HepG2 (cell line): ENCODE measurements at regions not wholly inside any gene's neighbourhood (a gene's known extent, or its start where the extent isn't known, plus 50 kb on each side); places are given as distances from the start of the nearest gene placed in this dataset.

Source experiments
- ATAC-seq: fragments of 200-7000 bp; cut with Tn5 transposase; 3 replicates; pipeline ENCODE4 v1.9.1; 2020; ENCODE audit warnings: mild to moderate bottlenecking, moderate library complexity
- BruUV-seq: library from RNA; stranded (reverse); fragments of 400-500 nt; replicated peaks from 2 replicates; lab custom pipeline; 2021; lab: Mats Ljungman, UMichigan
- CTCF ChIA-PET: fragments of 300-600 bp; formaldehyde crosslinking; extraction: SDS; loops from one replicate; lab custom pipeline; 2021; ENCODE audit warnings: low total read pairs, inconsistent platforms, low intra/inter-chr PET ratio; lab: Yijun Ruan, JAX
- POLR2A ChIA-PET: fragments of 350-600 bp; sonication (Branson Sonifier 250); formaldehyde crosslinking; loops from one replicate; lab custom pipeline; 2020; ENCODE audit warnings: antibody characterized with exemption, inconsistent platforms; lab: Yijun Ruan, JAX
- DNase-seq: peaks from one replicate; pipeline ENCODE4 v3.0.0-alpha.2; 2015; ENCODE audit warnings: low spot score
- FAIRE-seq: peaks from 3 replicates; lab custom pipeline; 2011; peaks lifted over from hg19 to GRCh38; lab: Jason Lieb, UNC
- H2AFZ ChIP-seq: one replicate; pipeline ENCODE4 v1.6.1; 2011; ENCODE audit warnings: low read length, inconsistent platforms
- H3K27ac ChIP-seq: fragments of 300-600 bp; 3 replicates; pipeline ENCODE4 v1.8.0; 2011; ENCODE audit warnings: mixed run types, mild to moderate bottlenecking, mixed read lengths, low read length, inconsistent platforms; ENCODE audit not compliant: insufficient read depth; ENCODE audit errors: extremely low read length
- H3K27me3 ChIP-seq, 2 experiments: fragments of 200-600 bp in 1 of 2; 2 replicates in 1 of 2; 3 replicates in 1 of 2; pipeline versions ENCODE4 v1.6.0 to v1.8.0; 2011; ENCODE audit warnings: low read length in 2 of 2, mild to moderate bottlenecking in 2 of 2, moderate library complexity in 2 of 2, inconsistent platforms in 1 of 2; ENCODE audit not compliant: insufficient read depth in 2 of 2, control insufficient read depth in 1 of 2
- H3K36me3 ChIP-seq, 2 experiments: fragments of 200-600 bp in 1 of 2; replicated peaks in 1 of 2; 2 replicates in 1 of 2; 3 replicates in 1 of 2; pipeline versions ENCODE4 v1.5.1 to v1.8.0; 2011; ENCODE audit warnings: low read length in 2 of 2, inconsistent platforms in 1 of 2; ENCODE audit not compliant: insufficient read depth in 2 of 2, control insufficient read depth in 1 of 2
- H3K4me1 ChIP-seq: 2 replicates; pipeline ENCODE4 v1.5.1; 2012; ENCODE audit warnings: low read length, inconsistent platforms; ENCODE audit not compliant: insufficient read depth
- H3K4me2 ChIP-seq: 2 replicates; pipeline ENCODE4 v1.6.0; 2011; ENCODE audit warnings: low read depth, low read length, inconsistent platforms
- H3K4me3 ChIP-seq, 3 experiments: fragments of 200-600 bp in 1 of 3; sonication (generic), shearing (Covaris generic) in 1 of 3; replicated peaks in 1 of 3; 2 replicates each; pipeline ENCODE4 v1.5.1; 2011 to 2016; ENCODE audit warnings: low read length in 3 of 3, inconsistent platforms in 2 of 3, low read depth in 2 of 3, mild to moderate bottlenecking in 2 of 3, control low read depth in 1 of 3, mixed read lengths in 1 of 3; ENCODE audit not compliant: insufficient read depth in 1 of 3
- H3K79me2 ChIP-seq: one replicate; pipeline ENCODE4 v1.6.1; 2011; ENCODE audit warnings: low read length, inconsistent platforms; ENCODE audit not compliant: insufficient read depth
- H3K9ac ChIP-seq: 2 replicates; pipeline ENCODE4 v1.6.0; 2011; ENCODE audit warnings: mild to moderate bottlenecking, low read depth, low read length, inconsistent platforms; ENCODE audit not compliant: insufficient read depth
- H3K9me3 ChIP-seq: 2 replicates; pipeline ENCODE4 v1.5.1; 2012; ENCODE audit warnings: mild to moderate bottlenecking, low read length
- H4K20me1 ChIP-seq: 2 replicates; pipeline ENCODE4 v1.6.0; 2011; ENCODE audit warnings: inconsistent platforms, mild to moderate bottlenecking, low read length, moderate library complexity; ENCODE audit not compliant: insufficient read depth
- BCL6 ChIP-seq: IDR thresholded peaks from 2 replicates; pipeline ENCODE4 v1.6.1; 2016; ENCODE audit warnings: missing genetic modification reagents, missing compliant biosample characterization
- FIP1L1 ChIP-seq: fragments of 200-400 bp; formaldehyde crosslinking; IDR thresholded peaks from 2 replicates; pipeline ENCODE4 v1.6.1; 2018; ENCODE audit warnings: low read depth, mild to moderate bottlenecking, low read length, moderate library complexity, borderline replicate concordance; ENCODE audit not compliant: insufficient read depth
- HIVEP1 ChIP-seq: sonication (generic); formaldehyde crosslinking; IDR thresholded peaks from 2 replicates; pipeline ENCODE4 v1.4.0; 2020; ENCODE audit warnings: mild to moderate bottlenecking, missing genetic modification reagents
- KDM4B ChIP-seq: sonication (generic); formaldehyde crosslinking; IDR thresholded peaks from 2 replicates; pipeline ENCODE4 v1.4.0; 2020; ENCODE audit warnings: missing genetic modification reagents
- LRRFIP1 ChIP-seq: sonication (generic); formaldehyde crosslinking; conservative IDR thresholded peaks from 2 replicates; pipeline ENCODE4 v1.4.0; 2020; ENCODE audit warnings: missing genetic modification reagents
- MLLT10 ChIP-seq: sonication (generic); formaldehyde crosslinking; IDR thresholded peaks from 2 replicates; pipeline ENCODE4 v1.4.0; 2020; ENCODE audit warnings: missing genetic modification reagents
- MYPOP ChIP-seq: sonication (generic); formaldehyde crosslinking; IDR thresholded peaks from 2 replicates; pipeline ENCODE4 v1.8.1; 2023; ENCODE audit warnings: mild to moderate bottlenecking, moderate library complexity, missing genetic modification reagents
- PHF21A ChIP-seq: sonication (generic); formaldehyde crosslinking; IDR thresholded peaks from 2 replicates; pipeline ENCODE4 v1.5.0; 2020; ENCODE audit warnings: mild to moderate bottlenecking, missing genetic modification reagents
- RBM39 ChIP-seq: fragments of 200-400 bp; formaldehyde crosslinking; IDR thresholded peaks from one replicate; pipeline ENCODE4 v1.6.1; 2018; ENCODE audit warnings: antibody characterized with exemption, mild to moderate bottlenecking, low read depth, low read length; ENCODE audit not compliant: poor library complexity, severe bottlenecking
- SETDB1 ChIP-seq: sonication (generic); formaldehyde crosslinking; IDR thresholded peaks from 2 replicates; pipeline ENCODE4 v1.5.1; 2020; ENCODE audit warnings: missing genetic modification reagents, mild to moderate bottlenecking, borderline replicate concordance
- STAG1 ChIP-seq: sonication (generic); formaldehyde crosslinking; IDR thresholded peaks from 2 replicates; pipeline ENCODE4 v1.4.0; 2020; ENCODE audit warnings: missing genetic modification reagents
- TBP ChIP-seq: sonication (generic); formaldehyde crosslinking; IDR thresholded peaks from 2 replicates; pipeline ENCODE4 v1.5.0; 2020; ENCODE audit warnings: missing genetic modification reagents
- THAP11 ChIP-seq: IDR thresholded peaks from 2 replicates; pipeline ENCODE4 v1.6.1; 2016; ENCODE audit warnings: missing biosample characterization, missing genetic modification reagents
- WIZ ChIP-seq: sonication (generic); formaldehyde crosslinking; IDR thresholded peaks from 2 replicates; pipeline ENCODE4 v1.5.1; 2020; ENCODE audit warnings: mild to moderate bottlenecking, missing genetic modification reagents
- XRCC5 ChIP-seq: fragments of 200-400 bp; formaldehyde crosslinking; optimal IDR thresholded peaks from 2 replicates; pipeline ENCODE3; 2017; ENCODE audit warnings: mild to moderate bottlenecking, low read length
- ZFP90 ChIP-seq: sonication (generic); formaldehyde crosslinking; IDR thresholded peaks from 2 replicates; pipeline ENCODE4 v1.8.0; 2022; ENCODE audit warnings: missing genetic modification reagents, mild to moderate bottlenecking, inconsistent platforms, borderline replicate concordance
- ZNF460 ChIP-seq: sonication (generic); formaldehyde crosslinking; IDR thresholded peaks from 2 replicates; pipeline ENCODE4 v1.5.1; 2020; ENCODE audit warnings: missing genetic modification reagents, mild to moderate bottlenecking, borderline replicate concordance
- ZNF550 ChIP-seq: sonication (generic); formaldehyde crosslinking; IDR thresholded peaks from 2 replicates; pipeline ENCODE4 v1.4.0; 2020; ENCODE audit warnings: mild to moderate bottlenecking, missing genetic modification reagents, borderline replicate concordance
- ZNF572 ChIP-seq: sonication (generic); formaldehyde crosslinking; IDR thresholded peaks from 2 replicates; pipeline ENCODE4 v1.5.1; 2020; ENCODE audit warnings: mild to moderate bottlenecking, missing genetic modification reagents
- ZNF577 ChIP-seq: sonication (generic); formaldehyde crosslinking; IDR thresholded peaks from 2 replicates; pipeline ENCODE4 v1.4.0; 2020; ENCODE audit warnings: mild to moderate bottlenecking, low read depth, missing genetic modification reagents, borderline replicate concordance
- ZNF615 ChIP-seq: sonication (generic); formaldehyde crosslinking; IDR thresholded peaks from 2 replicates; pipeline ENCODE4 v1.5.0; 2020; ENCODE audit warnings: mild to moderate bottlenecking, missing genetic modification reagents, borderline replicate concordance
- ZNF703 ChIP-seq: sonication (generic); formaldehyde crosslinking; IDR thresholded peaks from 2 replicates; pipeline ENCODE4 v1.5.1; 2020; ENCODE audit warnings: missing genetic modification reagents, mild to moderate bottlenecking, moderate library complexity, borderline replicate concordance
- ZZZ3 ChIP-seq: sonication (generic); formaldehyde crosslinking; IDR thresholded peaks from 2 replicates; pipeline ENCODE4 v1.4.0; 2020; ENCODE audit warnings: missing genetic modification reagents, mild to moderate bottlenecking, borderline replicate concordance
- WGBS: methylation state at CpG from one replicate; pipeline ENCODE4 v1.1.6; 2017; ENCODE audit warnings: low lambda C conversion rate; 5-methylcytosine and 5-hydroxymethylcytosine counted together
- in situ Hi-C: cut with HindIII; loops from 2 replicates; pipeline ENCODE4 v1.10.0; 2017; ENCODE audit warnings: low pct_unique_long_range_greater_than_20kb; ENCODE audit not compliant: extremely low pct_ligation_motif_present
- intact Hi-C: fragments of 100-400 bp; cut with micrococcal nuclease; formaldehyde crosslinking; loops from one replicate; pipeline ENCODE4 v1.10.0; 2022; ENCODE audit not compliant: unreplicated experiment

GRCh38 chr5:15234911-15235310 lies 265.1 kb upstream of the FBXL7 start (continued):
- no peak for TF ChIP-seq ZNF703 (CRISPR knock-in tag)
- TF ChIP-seq MYPOP (CRISPR knock-in tag): no peak
- TF ChIP-seq ZNF577 (CRISPR knock-in tag): no peak
- no peak for TF ChIP-seq ZNF460

- in situ Hi-C loops: no loop called here
- WGBS: 2% methylated on average over 2 of the region's 2 CpGs
- BruUV-seq: no TSS peak
- Histone ChIP-seq H4K20me1 (no peaks in the 10 kb centered on the region), H3K9ac (no peak overlapping the region), H3K4me3 (no peak overlapping the region), H3K4me1 (no peaks in the 10 kb centered on the region), H3K79me2 (no peaks in the 10 kb centered on the region), H3K27me3 (no peaks in the 10 kb centered on the region), H3K36me3 (no peaks in the 10 kb centered on the region), H2AFZ (no peak overlapping the region), H3K27ac (no peak overlapping the region), H3K4me2 (no peak overlapping the region), H3K9me3 (peaks cover 14% of the 10 kb centered on the region; the same call in 1 of the 2 replicates)
- ChIA-PET CTCF (no interaction called here), POLR2A (no interaction called here)
- no peak for TF ChIP-seq BCL6 (CRISPR knock-in tag)
- TF ChIP-seq HIVEP1 (CRISPR knock-in tag): no peak
- no peak for TF ChIP-seq ZFP90 (CRISPR knock-in tag)
- no peak for TF ChIP-seq SETDB1 (CRISPR knock-in tag)
- no peak for TF ChIP-seq ZZZ3 (CRISPR knock-in tag)
- TF ChIP-seq THAP11: no peak
- no peak for TF ChIP-seq ZNF572 (CRISPR knock-in tag)
- TF ChIP-seq STAG1: no peak
- no peak for TF ChIP-seq FIP1L1
- no peak for TF ChIP-seq WIZ
- no peak for TF ChIP-seq TBP (CRISPR knock-in tag)
- TF ChIP-seq XRCC5: no peak
- TF ChIP-seq PHF21A (CRISPR knock-in tag): no peak
- no peak for TF ChIP-seq RBM39
- TF ChIP-seq KDM4B (CRISPR knock-in tag): no peak
- TF ChIP-seq ZNF615 (CRISPR knock-in tag): no peak
- no peak for TF ChIP-seq LRRFIP1 (CRISPR knock-in tag)
- TF ChIP-seq MLLT10 (CRISPR knock-in tag): no peak
- TF ChIP-seq ZNF550 (CRISPR knock-in tag): no peak
- intact Hi-C loops: no loop called here
- no peak for DNase-seq
- no peak for FAIRE-seq
- ATAC-seq: no peak
Observed at GRCh38 chr5:15234366-15234765, 265.6 kb upstream of the FBXL7 start.
